ENCODE measurements at regions not wholly inside any gene's neighbourhood (a gene's known extent, or its start where the extent isn't known, plus 50 kb on each side); places are given as distances from the start of the nearest gene placed in this dataset.

- Histone ChIP-seq H3K36me3 (ENCODE audit: insufficient read depth, low read length) (no peaks in the 10 kb centered on the region), H3K9me3 (ENCODE audit: low read length) (no peaks in the 10 kb centered on the region), H3K4me3 (ENCODE audit: low read length) (no peak overlapping the region), H3K27ac (ENCODE audit: low read depth, low read length) (no peak overlapping the region), H3K27me3 (ENCODE audit: insufficient read depth, low read length, poor library complexity, severe bottlenecking) (peaks cover 6% of the 10 kb centered on the region), H3K4me1 (ENCODE audit: insufficient read depth, low read length) (no peaks in the 10 kb centered on the region)
- ChIA-PET POLR2A (no interaction called here), CTCF (interaction anchor here (1.3 kb wide), 1 partner anchor 613 kb away, joined by 3 read pairs; no protein-coding TSS in a partner anchor)
- H3K27ac Mint-ChIP-seq, result no peak overlapping the region
- peaks cover 6 to 46% of the 10 kb centered on the region in 2 donors for H3K27me3 Mint-ChIP-seq
- peaks cover 4 to 5% (median 5%) of the 10 kb centered on the region in 3 donors for H3K4me1 Mint-ChIP-seq
- H3K4me3 Mint-ChIP-seq, result no peak overlapping the region
- H3K9me3 Mint-ChIP-seq, result no peaks in the 10 kb centered on the region
- no peak for DNase-seq
- H3K36me3 Mint-ChIP-seq, result no peaks in the 10 kb centered on the region
These were observed 164.4 kb downstream of the FBXO8 start for GRCh38 chr4:174119051-174119450.

- no peak overlapping the region for H3K27ac Mint-ChIP-seq
- H3K27ac ChIP-seq (ENCODE audit: low read depth, low read length), result no peak overlapping the region
- H3K9me3 ChIP-seq (ENCODE audit: low read length), result no peaks in the 10 kb centered on the region
- no peaks in the 10 kb centered on the region for H3K9me3 Mint-ChIP-seq
- no peaks in the 10 kb centered on the region for H3K36me3 Mint-ChIP-seq
- no peak overlapping the region for H3K4me3 ChIP-seq (ENCODE audit: low read length)
- H3K4me1 ChIP-seq (ENCODE audit: insufficient read depth, low read length), result no peaks in the 10 kb centered on the region
- CTCF ChIA-PET, result interaction anchor here (1.3 kb wide), 1 partner anchor 612 kb away, joined by 3 read pairs; no protein-coding TSS in a partner anchor
- H3K27me3 ChIP-seq (ENCODE audit: insufficient read depth, low read length, poor library complexity, severe bottlenecking), result peaks cover 6% of the 10 kb centered on the region
- H3K4me3 Mint-ChIP-seq, result no peak overlapping the region
- no peaks in the 10 kb centered on the region for H3K36me3 ChIP-seq (ENCODE audit: insufficient read depth, low read length)
- DNase-seq, result no peak
- POLR2A ChIA-PET, result no interaction called here
- peaks cover 6 to 41% of the 10 kb centered on the region in 2 donors for H3K27me3 Mint-ChIP-seq
- H3K4me1 Mint-ChIP-seq, result peaks cover 4 to 5% (median 5%) of the 10 kb centered on the region in 3 donors
These were observed 165.3 kb downstream of the FBXO8 start for GRCh38 chr4:174118171-174118570.

GRCh38 chr4:174117445-174117844, 166.0 kb downstream of the FBXO8 start:
- ChIA-PET CTCF (interaction anchor here (1.3 kb wide), 1 partner anchor 612 kb away, joined by 3 read pairs; no protein-coding TSS in a partner anchor), POLR2A (no interaction called here)
- no peaks in the 10 kb centered on the region for H3K36me3 ChIP-seq (ENCODE audit: insufficient read depth, low read length)
- Mint-ChIP-seq H3K27me3 (peaks cover 6 to 37% of the 10 kb centered on the region in 2 donors), H3K9me3 (no peaks in the 10 kb centered on the region), H3K4me1 (peaks cover 4 to 5% (median 5%) of the 10 kb centered on the region in 3 donors), H3K36me3 (no peaks in the 10 kb centered on the region), H3K4me3 (no peak overlapping the region), H3K27ac (no peak overlapping the region)
- no peak overlapping the region for H3K4me3 ChIP-seq (ENCODE audit: low read length)
- no peaks in the 10 kb centered on the region for H3K4me1 ChIP-seq (ENCODE audit: insufficient read depth, low read length)
- H3K9me3 ChIP-seq (ENCODE audit: low read length), result no peaks in the 10 kb centered on the region
- H3K27ac ChIP-seq (ENCODE audit: low read depth, low read length), result no peak overlapping the region
- no peak for DNase-seq
- H3K27me3 ChIP-seq (ENCODE audit: insufficient read depth, low read length, poor library complexity, severe bottlenecking), result peaks cover 6% of the 10 kb centered on the region

GRCh38 chr4:174116021-174116420, 167.4 kb downstream of the FBXO8 start:
- peaks cover 6 to 39% of the 10 kb centered on the region in 2 donors for H3K27me3 Mint-ChIP-seq
- Histone ChIP-seq H3K4me1 (ENCODE audit: insufficient read depth, low read length) (no peaks in the 10 kb centered on the region), H3K4me3 (ENCODE audit: low read length) (no peak overlapping the region), H3K9me3 (ENCODE audit: low read length) (no peaks in the 10 kb centered on the region), H3K36me3 (ENCODE audit: insufficient read depth, low read length) (no peaks in the 10 kb centered on the region), H3K27ac (ENCODE audit: low read depth, low read length) (no peak overlapping the region), H3K27me3 (ENCODE audit: insufficient read depth, low read length, poor library complexity, severe bottlenecking) (peaks cover 6% of the 10 kb centered on the region)
- no peaks in the 10 kb centered on the region for H3K9me3 Mint-ChIP-seq
- ChIA-PET CTCF (no interaction called here), POLR2A (no interaction called here)
- H3K36me3 Mint-ChIP-seq, result no peaks in the 10 kb centered on the region
- no peak for DNase-seq
- H3K27ac Mint-ChIP-seq, result no peak overlapping the region
- peaks cover 4 to 5% (median 5%) of the 10 kb centered on the region in 3 donors for H3K4me1 Mint-ChIP-seq
- H3K4me3 Mint-ChIP-seq, result no peak overlapping the region

GRCh38 chr4:174111422-174111821, 172.0 kb downstream of the FBXO8 start:
- Mint-ChIP-seq H3K9me3 (no peaks in the 10 kb centered on the region), H3K4me3 (no peak overlapping the region), H3K27me3 (peaks cover 10 to 36% of the 10 kb centered on the region in 2 donors), H3K36me3 (no peaks in the 10 kb centered on the region), H3K4me1 (no peaks in the 10 kb centered on the region), H3K27ac (no peak overlapping the region)
- H3K36me3 ChIP-seq (ENCODE audit: insufficient read depth, low read length), result no peaks in the 10 kb centered on the region
- H3K4me3 ChIP-seq (ENCODE audit: low read length), result no peak overlapping the region
- no peak for DNase-seq
- H3K9me3 ChIP-seq (ENCODE audit: low read length), result no peaks in the 10 kb centered on the region
- H3K4me1 ChIP-seq (ENCODE audit: insufficient read depth, low read length), result no peaks in the 10 kb centered on the region
- H3K27me3 ChIP-seq (ENCODE audit: insufficient read depth, low read length, poor library complexity, severe bottlenecking), result no peaks in the 10 kb centered on the region
- H3K27ac ChIP-seq (ENCODE audit: low read depth, low read length), result no peak overlapping the region
- CTCF ChIA-PET, result interaction anchor here (1.5 kb wide), 1 partner anchor 10 kb away, joined by 3 read pairs; no protein-coding TSS in a partner anchor
- POLR2A ChIA-PET, result no interaction called here

GRCh38 chr4:174110180-174110579, 173.3 kb downstream of the FBXO8 start:
- DNase-seq, result no peak
- Mint-ChIP-seq H3K36me3 (no peaks in the 10 kb centered on the region), H3K27me3 (peaks cover 11 to 43% of the 10 kb centered on the region in 2 donors), H3K4me1 (no peaks in the 10 kb centered on the region), H3K9me3 (no peaks in the 10 kb centered on the region), H3K4me3 (no peak overlapping the region), H3K27ac (peak overlapping the region in 1 of 8 donors; percentile 54)
- Histone ChIP-seq H3K4me3 (ENCODE audit: low read length) (no peak overlapping the region), H3K4me1 (ENCODE audit: insufficient read depth, low read length) (no peaks in the 10 kb centered on the region), H3K27me3 (ENCODE audit: insufficient read depth, low read length, poor library complexity, severe bottlenecking) (no peaks in the 10 kb centered on the region), H3K9me3 (ENCODE audit: low read length) (no peaks in the 10 kb centered on the region), H3K36me3 (ENCODE audit: insufficient read depth, low read length) (no peaks in the 10 kb centered on the region), H3K27ac (ENCODE audit: low read depth, low read length) (no peak overlapping the region)
- CTCF ChIA-PET, result no interaction called here
- POLR2A ChIA-PET, result no interaction called here

GRCh38 chr4:174107746-174108354, 175.6 kb downstream of the FBXO8 start:
- no peaks in the 10 kb centered on the region for H3K4me1 ChIP-seq (ENCODE audit: insufficient read depth, low read length)
- no peak overlapping the region for H3K27ac ChIP-seq (ENCODE audit: low read depth, low read length)
- no peak for DNase-seq
- H3K4me3 Mint-ChIP-seq, result no peak overlapping the region
- no peaks in the 10 kb centered on the region for H3K36me3 Mint-ChIP-seq
- ChIA-PET CTCF (no interaction called here), POLR2A (no interaction called here)
- no peaks in the 10 kb centered on the region for H3K9me3 ChIP-seq (ENCODE audit: low read length)
- no peaks in the 10 kb centered on the region for H3K36me3 ChIP-seq (ENCODE audit: insufficient read depth, low read length)
- no peaks in the 10 kb centered on the region for H3K9me3 Mint-ChIP-seq
- H3K27me3 ChIP-seq (ENCODE audit: insufficient read depth, low read length, poor library complexity, severe bottlenecking), result no peaks in the 10 kb centered on the region
- no peak overlapping the region for H3K4me3 ChIP-seq (ENCODE audit: low read length)
- H3K27me3 Mint-ChIP-seq, result peaks cover 11 to 37% of the 10 kb centered on the region in 2 donors
- H3K27ac Mint-ChIP-seq, result no peak overlapping the region
- H3K4me1 Mint-ChIP-seq, result no peaks in the 10 kb centered on the region

- no peaks in the 10 kb centered on the region for H3K9me3 ChIP-seq (ENCODE audit: low read length)
- Mint-ChIP-seq H3K9me3 (no peaks in the 10 kb centered on the region), H3K36me3 (no peaks in the 10 kb centered on the region), H3K27ac (no peak overlapping the region), H3K4me1 (no peaks in the 10 kb centered on the region), H3K4me3 (no peak overlapping the region), H3K27me3 (peaks cover 11 to 31% of the 10 kb centered on the region in 2 donors)
- H3K27me3 ChIP-seq (ENCODE audit: insufficient read depth, low read length, poor library complexity, severe bottlenecking), result no peaks in the 10 kb centered on the region
- ChIA-PET CTCF (no interaction called here), POLR2A (no interaction called here)
- H3K4me3 ChIP-seq (ENCODE audit: low read length), result no peak overlapping the region
- H3K27ac ChIP-seq (ENCODE audit: low read depth, low read length), result no peak overlapping the region
- no peaks in the 10 kb centered on the region for H3K36me3 ChIP-seq (ENCODE audit: insufficient read depth, low read length)
- no peaks in the 10 kb centered on the region for H3K4me1 ChIP-seq (ENCODE audit: insufficient read depth, low read length)
- no peak for DNase-seq
These were observed 178.3 kb downstream of the FBXO8 start for GRCh38 chr4:174105202-174105601.
